ENCODE measurements at regions not wholly inside any gene's neighbourhood (a gene's known extent, or its start where the extent isn't known, plus 50 kb on each side); places are given as distances from the start of the nearest gene placed in this dataset.
"Not testable (repeated sequence)": the region's sequence is repeated elsewhere in the genome, so short reads cannot be mapped to it uniquely, and the experiment has no call there.

GRCh38 chr9:22970434-22970975 is 523.9 kb downstream of the DMRTA1 start:
- no peak for DNase-seq (ENCODE audit: low read depth in 4 of 4, low spot score in 3 of 4)

DNA sequence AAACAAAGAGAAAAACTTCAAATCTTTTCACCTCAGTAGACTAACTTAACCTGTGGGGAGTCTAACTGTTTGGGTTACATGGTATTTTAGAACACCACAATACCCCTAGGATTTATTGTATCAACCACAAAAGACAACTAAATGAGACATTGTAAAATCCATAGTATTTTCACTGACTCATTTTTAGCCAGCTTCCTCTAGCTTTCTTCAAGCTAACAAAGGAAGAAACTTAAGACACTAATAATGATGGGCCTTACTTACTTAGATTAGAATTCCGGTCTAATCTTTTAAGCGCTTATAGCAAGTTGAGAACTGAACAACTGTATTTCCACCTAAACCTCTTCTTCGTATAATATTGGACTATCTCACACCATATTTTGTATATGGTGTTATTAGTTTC is 529.3 kb downstream of the DMRTA1 start:
- no peak for DNase-seq (ENCODE audit: low read depth in 4 of 4, low spot score in 3 of 4)

DNA sequence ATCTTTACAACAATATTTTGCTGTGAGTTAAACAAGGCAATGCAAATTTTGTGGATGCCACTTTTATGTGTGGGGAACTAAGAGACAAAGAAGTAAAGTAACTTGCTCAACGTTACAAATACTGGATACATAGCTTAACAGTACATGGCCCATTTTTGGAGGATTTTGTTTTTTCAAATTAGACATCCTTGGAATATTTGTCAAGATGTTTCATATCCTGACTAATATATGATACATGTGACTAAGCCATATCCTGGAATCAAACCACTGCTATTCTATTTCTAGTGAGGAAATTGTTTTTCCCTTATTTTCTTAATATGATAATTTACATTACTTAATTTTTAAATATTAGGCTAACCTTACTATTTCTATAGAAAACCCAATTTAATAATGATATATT is 529.8 kb downstream of the DMRTA1 start:
- DNase-seq (ENCODE audit: low read depth in 4 of 4, low spot score in 3 of 4) = no peak

- DNase-seq (ENCODE audit: low read depth in 4 of 4, low spot score in 3 of 4) = not testable (repeated sequence)
Observed at GRCh38 chr9:22980429-22980828, 533.8 kb downstream of the DMRTA1 start.

GRCh38 chr9:22986556-22986955 is 539.9 kb downstream of the DMRTA1 start:
- no peak for DNase-seq (ENCODE audit: low read depth in 4 of 4, low spot score in 3 of 4)

GRCh38 chr9:22990349-22990748 is 543.7 kb downstream of the DMRTA1 start:
- no peak for DNase-seq (ENCODE audit: low read depth in 4 of 4, low spot score in 3 of 4)

DNA sequence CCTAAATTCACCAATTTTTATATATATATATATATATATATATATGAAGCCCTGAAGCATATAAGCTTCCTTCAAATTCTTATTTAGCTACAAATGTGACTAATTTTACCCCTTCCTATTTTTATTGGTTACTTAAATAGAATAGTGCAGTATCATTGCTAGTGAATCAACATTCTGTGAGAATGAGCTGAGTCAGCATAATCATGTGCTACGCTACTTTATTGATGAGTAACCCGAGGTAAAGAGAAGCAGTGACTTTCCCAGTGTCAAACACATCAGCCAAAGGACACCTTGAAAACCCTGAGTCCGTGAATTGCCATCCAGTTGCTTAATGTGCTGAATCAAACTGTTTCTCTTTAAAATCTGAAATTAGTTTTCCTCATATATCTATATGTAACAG is 546.2 kb downstream of the DMRTA1 start:
- DNase-seq (ENCODE audit: low read depth in 4 of 4, low spot score in 3 of 4) = no peak

- DNase-seq (ENCODE audit: low read depth in 4 of 4, low spot score in 3 of 4) = no peak
Observed at GRCh38 chr9:22997923-22998322, 551.3 kb downstream of the DMRTA1 start.

- no peak for DNase-seq (ENCODE audit: low read depth in 4 of 4, low spot score in 3 of 4)
Observed at GRCh38 chr9:23005156-23005555, 558.5 kb downstream of the DMRTA1 start.

DNA sequence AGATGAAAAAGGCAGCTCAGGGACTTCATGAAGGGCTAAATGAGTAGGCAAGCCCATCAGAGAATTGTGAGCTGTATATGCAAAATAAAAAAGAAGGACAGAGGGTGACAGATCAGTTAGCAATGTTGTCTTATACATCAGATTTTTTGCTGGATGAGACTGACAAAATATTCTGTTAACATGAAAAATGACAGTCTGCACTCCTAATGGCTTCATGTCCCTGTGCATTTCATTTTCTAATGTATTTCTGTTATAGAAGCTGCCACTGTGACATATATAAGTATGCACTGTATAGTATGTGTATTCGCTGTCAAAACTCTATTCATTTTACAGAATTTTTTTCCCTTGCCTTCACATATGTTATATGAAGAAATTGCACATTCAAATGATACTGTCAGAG is 559.5 kb downstream of the DMRTA1 start:
- no peak for DNase-seq (ENCODE audit: low read depth in 4 of 4, low spot score in 3 of 4)

- DNase-seq (ENCODE audit: low read depth in 4 of 4, low spot score in 3 of 4) = no peak
Observed at GRCh38 chr9:23011669-23012068, 565.0 kb downstream of the DMRTA1 start.

- no peak for DNase-seq (ENCODE audit: low read depth in 4 of 4, low spot score in 3 of 4)
Observed at GRCh38 chr9:23015557-23015956, 568.9 kb downstream of the DMRTA1 start.

GRCh38 chr9:23036416-23036815 is 589.8 kb downstream of the DMRTA1 start:
- no peak for DNase-seq (ENCODE audit: low read depth in 4 of 4, low spot score in 3 of 4)

DNA sequence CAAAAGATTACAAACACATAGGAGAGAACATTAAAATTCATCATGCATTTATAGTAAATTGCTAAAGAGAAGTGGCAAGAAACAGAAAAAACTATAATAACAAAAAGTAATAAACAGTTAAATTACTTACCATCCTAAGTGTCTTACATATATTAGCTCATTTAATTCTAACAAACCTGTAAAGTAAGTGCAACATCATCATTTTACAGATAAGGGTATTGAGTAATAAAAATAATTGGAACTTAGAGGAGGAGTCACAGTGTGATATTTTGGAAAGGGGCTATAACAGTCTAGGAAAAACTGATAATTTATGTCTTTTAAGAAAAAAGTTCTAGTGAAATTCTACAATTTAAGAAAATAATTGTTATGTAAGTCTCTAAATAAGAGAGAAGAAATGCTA is 592.8 kb downstream of the DMRTA1 start:
- DNase-seq (ENCODE audit: low read depth in 4 of 4, low spot score in 3 of 4) = no peak

DNA sequence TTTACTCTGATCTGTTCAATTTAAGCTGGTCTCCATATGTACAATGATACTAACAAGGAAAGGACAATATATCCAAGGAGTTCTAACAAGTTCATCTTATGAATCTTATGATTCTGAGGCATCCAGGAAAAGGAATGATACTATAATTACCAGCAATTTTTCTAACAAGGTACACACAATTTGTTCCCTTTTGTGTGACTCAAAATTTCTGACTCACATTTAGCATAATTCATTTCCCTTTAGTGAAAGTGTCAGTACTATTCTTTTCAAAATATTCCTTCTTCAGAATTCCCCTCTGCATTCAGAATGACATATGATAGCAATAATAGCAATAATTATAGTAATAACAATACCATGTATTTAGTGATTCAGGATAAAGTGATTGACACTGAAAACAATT is 594.8 kb downstream of the DMRTA1 start:
- DNase-seq (ENCODE audit: low read depth in 4 of 4, low spot score in 3 of 4) = no peak

GRCh38 chr9:23044549-23044948 is 597.9 kb downstream of the DMRTA1 start:
- DNase-seq (ENCODE audit: low read depth in 4 of 4, low spot score in 3 of 4) = no peak

DNA sequence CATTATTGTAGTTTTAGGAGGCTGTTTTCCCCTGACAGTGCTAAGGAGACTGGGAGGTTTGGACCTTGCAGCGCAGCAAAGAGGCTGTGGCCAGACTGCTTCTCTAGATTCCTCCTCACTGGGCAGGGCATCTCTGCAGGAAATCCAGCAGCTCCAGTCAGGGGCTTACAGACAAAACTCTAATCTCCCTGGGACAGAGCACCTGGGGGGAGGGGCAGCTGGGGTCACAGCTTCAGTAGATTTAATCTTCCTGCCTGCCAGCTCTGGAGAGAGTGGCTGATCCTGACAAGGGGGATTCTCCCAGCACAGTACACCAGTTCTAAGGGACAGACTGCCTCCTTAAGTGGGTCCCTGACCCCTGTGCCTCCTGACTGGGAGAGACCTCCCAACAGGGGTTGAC is 599.4 kb downstream of the DMRTA1 start:
- not testable (repeated sequence) for DNase-seq (ENCODE audit: low read depth in 4 of 4, low spot score in 3 of 4)

GRCh38 chr9:23050548-23050947 is 603.9 kb downstream of the DMRTA1 start:
- no peak for DNase-seq (ENCODE audit: low read depth in 4 of 4, low spot score in 3 of 4)

GRCh38 chr9:23073136-23073535 is 626.5 kb downstream of the DMRTA1 start:
- no peak for DNase-seq (ENCODE audit: low read depth in 4 of 4, low spot score in 3 of 4)

GRCh38 chr9:23079798-23080197 is 633.2 kb downstream of the DMRTA1 start:
- no peak for DNase-seq (ENCODE audit: low read depth in 4 of 4, low spot score in 3 of 4)

DNA sequence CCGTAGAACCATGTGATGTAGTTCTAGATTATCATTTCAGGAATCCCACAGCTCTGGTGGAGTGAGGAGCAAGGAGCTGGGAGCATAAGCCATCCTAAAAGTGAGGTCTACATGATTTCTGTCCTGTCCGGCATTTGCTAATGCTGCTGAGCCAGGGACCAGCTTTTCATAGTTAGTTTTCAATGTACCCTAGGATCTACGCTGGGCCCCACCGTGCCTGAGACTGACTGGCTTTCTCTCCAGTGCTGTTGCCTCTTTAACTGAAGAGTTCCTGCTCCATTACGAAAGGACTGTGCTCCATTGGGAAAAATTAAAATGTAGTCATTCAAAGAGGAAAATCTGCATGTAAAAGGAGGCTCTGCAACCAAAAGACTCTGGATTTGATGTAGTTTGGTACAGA is 634.8 kb downstream of the DMRTA1 start:
- DNase-seq (ENCODE audit: low read depth in 4 of 4, low spot score in 3 of 4) = no peak

DNA sequence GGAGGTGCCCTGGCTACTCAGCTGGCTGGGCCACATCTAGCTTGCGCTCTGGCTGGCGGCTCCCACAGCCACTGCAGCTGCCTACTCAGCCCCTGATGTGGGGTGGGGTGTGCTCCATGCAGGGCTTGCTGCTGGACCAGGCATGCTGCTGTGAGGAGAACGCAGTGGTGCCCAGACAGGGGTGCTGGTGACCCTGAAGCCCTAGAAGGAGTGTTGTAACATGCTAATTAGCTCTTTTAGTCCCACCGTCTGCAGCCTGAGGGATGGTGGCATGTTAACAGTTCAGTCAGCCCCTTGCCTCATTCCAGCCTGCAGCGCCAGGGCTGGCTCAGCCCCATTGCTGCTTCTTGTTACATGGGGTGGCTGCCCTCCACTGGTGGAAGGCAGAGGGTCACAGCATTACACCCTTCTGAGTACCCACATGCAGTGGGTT is 642.3 kb downstream of the DMRTA1 start:
- no peak for DNase-seq (ENCODE audit: low read depth in 4 of 4, low spot score in 3 of 4)

DNA sequence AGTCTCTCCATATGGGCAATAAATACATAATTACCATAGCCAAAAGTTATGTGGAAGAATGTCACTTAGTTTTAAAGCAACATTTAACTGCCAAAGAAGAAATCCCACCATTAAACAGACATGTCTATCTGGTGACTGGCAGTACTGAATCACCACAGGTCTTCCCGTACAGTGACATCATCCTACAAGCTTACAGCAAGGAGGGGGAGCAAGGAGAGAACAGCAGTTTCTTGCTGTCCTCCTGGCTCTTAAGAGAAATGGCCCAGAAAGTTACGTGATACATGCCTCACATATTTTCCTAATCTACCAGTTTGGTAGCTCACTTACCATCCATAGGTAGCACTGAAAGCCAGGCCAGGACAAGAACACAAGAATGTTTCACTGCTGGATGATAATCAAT is 671.0 kb downstream of the DMRTA1 start:
- no peak for DNase-seq (ENCODE audit: low read depth in 4 of 4, low spot score in 3 of 4)

Data from right renal pelvis (tissue), 4 donors.